ENCODE measurements at regions not wholly inside any gene's neighbourhood (a gene's known extent, or its start where the extent isn't known, plus 50 kb on each side); places are given as distances from the start of the nearest gene placed in this dataset.

GRCh38 chr7:42625421-42625820, 286.4 kb downstream of the C7orf25 start:
- TF ChIP-seq YY1 (IDR thresholded peaks at IDR 0.05; ENCODE audit: low read depth, low read length) (no peak), RAD21 (IDR thresholded peaks at IDR 0.05 in 1 of 2, conservative IDR thresholded peaks at IDR 0.05 in 1 of 2; ENCODE audit: low read depth in 2 of 2, low read length in 2 of 2) (no peak), EP300 (IDR thresholded peaks at IDR 0.05; ENCODE audit: borderline replicate concordance in 1 of 2, low read depth in 2 of 2, low read length in 2 of 2) (no peak)

All from H1 (cell line).